Activated CD8-positive, alpha-beta T cell treated with anti-CD3 and anti-CD28 coated beads for 36 hours (primary cell): ENCODE measurements at regions not wholly inside any gene's neighbourhood (a gene's known extent, or its start where the extent isn't known, plus 50 kb on each side); places are given as distances from the start of the nearest gene placed in this dataset.

ENCODE experiments used
- ATAC-seq: fragments of 200-7000 bp; cut with Tn5 transposase; one replicate; pipeline ENCODE4 v1.10.0; 2021; ENCODE audit warnings: mild to moderate bottlenecking, moderate library complexity
- CTCF ChIA-PET: fragments of 350-600 bp; sonication (Branson Sonifier 250); formaldehyde crosslinking; loops from one replicate; lab custom pipeline; 2021; ENCODE audit warnings: antibody characterized with exemption; lab: Charles Lee
- POLR2A ChIA-PET: fragments of 350-600 bp; sonication (Branson Sonifier 250); formaldehyde crosslinking; loops from one replicate; lab custom pipeline; 2021; ENCODE audit warnings: antibody characterized with exemption; lab: Charles Lee
- DNase-seq: peaks from one replicate; pipeline ENCODE4 v3.0.0-alpha.2; 2020
- H3K27ac Mint-ChIP-seq: one replicate; pipeline ENCODE4 v1.8.0; 2021; ENCODE audit warnings: mild to moderate bottlenecking, mixed read lengths
- H3K27me3 Mint-ChIP-seq: one replicate; pipeline ENCODE4 v1.8.0; 2021; ENCODE audit warnings: mixed read lengths
- H3K36me3 Mint-ChIP-seq: one replicate; pipeline ENCODE4 v1.8.0; 2021; ENCODE audit warnings: low read depth, mixed read lengths
- H3K4me1 Mint-ChIP-seq: one replicate; pipeline ENCODE4 v1.8.0; 2021; ENCODE audit warnings: low read depth, mixed read lengths
- H3K4me3 Mint-ChIP-seq: one replicate; pipeline ENCODE4 v1.8.0; 2021; ENCODE audit warnings: mild to moderate bottlenecking, moderate library complexity, mixed read lengths
- H3K9me3 Mint-ChIP-seq: one replicate; pipeline ENCODE4 v1.8.0; 2021; ENCODE audit warnings: mixed read lengths
- CTCF ChIP-seq: fragments of 200-600 bp; IDR thresholded peaks from one replicate; pipeline ENCODE4 v1.8.0; 2022; ENCODE audit warnings: antibody characterized with exemption, mild to moderate bottlenecking
- intact Hi-C: fragments of 100-400 bp; cut with micrococcal nuclease; formaldehyde crosslinking; loops from one replicate; pipeline ENCODE4 v1.10.0; 2022

DNA sequence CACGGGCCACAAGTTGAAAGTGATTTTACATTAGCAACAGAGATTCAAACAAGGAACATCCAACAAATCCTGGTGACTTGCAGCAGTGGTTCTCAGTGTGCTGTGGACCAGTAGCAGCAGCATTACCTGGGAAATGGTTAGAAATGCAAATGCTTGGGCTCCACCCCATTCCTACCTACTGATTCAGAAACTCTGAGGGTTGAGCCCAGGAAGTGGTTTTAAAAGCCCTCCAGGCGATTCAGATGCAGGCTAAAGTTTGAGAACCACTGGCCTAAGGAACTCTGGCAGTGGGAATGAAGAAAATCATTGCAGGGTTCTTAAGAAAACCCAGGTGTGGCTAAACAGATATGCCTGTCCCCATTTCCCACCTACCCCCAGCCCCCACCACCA, 398.8 kb downstream of the ENC1 start:
- Mint-ChIP-seq H3K4me1 (no peaks in the 10 kb centered on the region), H3K9me3 (no peaks in the 10 kb centered on the region), H3K27me3 (peaks cover 12% of the 10 kb centered on the region), H3K27ac (no peak overlapping the region), H3K36me3 (no peaks in the 10 kb centered on the region), H3K4me3 (no peak overlapping the region)
- CTCF ChIA-PET = no interaction called here
- intact Hi-C loops = no loop called here
- no peak for TF ChIP-seq CTCF
- DNase-seq = no peak
- no peak for ATAC-seq
- POLR2A ChIA-PET = no interaction called here

- ChIA-PET POLR2A (no interaction called here), CTCF (no interaction called here)
- intact Hi-C loops = no loop called here
- no peak for TF ChIP-seq CTCF
- Mint-ChIP-seq H3K9me3 (no peaks in the 10 kb centered on the region), H3K27ac (no peak overlapping the region), H3K27me3 (peaks cover 12% of the 10 kb centered on the region), H3K36me3 (no peaks in the 10 kb centered on the region), H3K4me1 (no peaks in the 10 kb centered on the region), H3K4me3 (no peak overlapping the region)
- no peak for DNase-seq
- ATAC-seq = no peak
Measured at GRCh38 chr5:74240783-74241750, 399.5 kb downstream of the ENC1 start.

DNA sequence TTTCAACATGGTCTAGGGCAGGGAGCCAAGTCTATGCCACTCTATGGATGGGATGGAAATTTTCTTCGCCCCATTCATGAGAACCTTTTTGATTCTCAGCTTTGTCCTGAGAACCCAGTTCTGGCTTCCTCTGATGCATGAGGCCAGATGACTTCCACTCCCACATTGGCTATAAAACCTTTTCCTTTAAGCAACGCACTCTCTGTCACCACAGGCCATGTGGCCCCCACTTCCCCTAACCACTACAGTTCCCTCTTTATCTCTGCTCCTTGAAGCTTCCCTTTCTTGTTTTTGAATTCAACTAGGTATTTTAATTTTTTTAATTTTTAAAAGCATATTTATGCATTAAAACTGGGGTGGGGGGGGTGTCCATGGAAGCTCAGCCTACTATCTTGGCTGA, 401.3 kb downstream of the ENC1 start:
- Mint-ChIP-seq H3K4me1 (no peaks in the 10 kb centered on the region), H3K4me3 (no peak overlapping the region)
- intact Hi-C loops = no loop called here

GRCh38 chr5:74237571-74238145, 402.9 kb downstream of the ENC1 start:
- no peak for ATAC-seq
- CTCF ChIA-PET = no interaction called here
- no peak for TF ChIP-seq CTCF

More for the DNA sequence above, 401.3 kb downstream of the ENC1 start:
- TF ChIP-seq CTCF = no peak
- no peak for ATAC-seq
- H3K9me3 Mint-ChIP-seq = no peaks in the 10 kb centered on the region
- no peaks in the 10 kb centered on the region for H3K36me3 Mint-ChIP-seq
- DNase-seq = no peak
- ChIA-PET CTCF (no interaction called here), POLR2A (no interaction called here)
- H3K27me3 Mint-ChIP-seq = peaks cover 15% of the 10 kb centered on the region
- H3K27ac Mint-ChIP-seq = no peak overlapping the region

GRCh38 chr5:74235552-74235951, 405.0 kb downstream of the ENC1 start:
- CTCF ChIA-PET = no interaction called here
- POLR2A ChIA-PET = no interaction called here

More at GRCh38 chr5:74237571-74238145, 402.9 kb downstream of the ENC1 start:
- Mint-ChIP-seq H3K36me3 (no peaks in the 10 kb centered on the region), H3K27me3 (peaks cover 14% of the 10 kb centered on the region), H3K9me3 (no peaks in the 10 kb centered on the region), H3K27ac (no peak overlapping the region), H3K4me1 (no peaks in the 10 kb centered on the region), H3K4me3 (no peak overlapping the region)
- POLR2A ChIA-PET = no interaction called here
- intact Hi-C loops = no loop called here
- no peak for DNase-seq

More at GRCh38 chr5:74235552-74235951, 405.0 kb downstream of the ENC1 start:
- intact Hi-C loops = no loop called here
- Mint-ChIP-seq H3K9me3 (no peaks in the 10 kb centered on the region), H3K27me3 (peaks cover 15% of the 10 kb centered on the region), H3K36me3 (no peaks in the 10 kb centered on the region), H3K4me1 (no peaks in the 10 kb centered on the region), H3K27ac (no peak overlapping the region), H3K4me3 (no peak overlapping the region)
- DNase-seq = no peak
- ATAC-seq = no peak
- TF ChIP-seq CTCF = no peak
